ENCODE measurements at regions not wholly inside any gene's neighbourhood (a gene's known extent, or its start where the extent isn't known, plus 50 kb on each side); places are given as distances from the start of the nearest gene placed in this dataset.
"Not testable (repeated sequence)": the region's sequence is repeated elsewhere in the genome, so short reads cannot be mapped to it uniquely, and the experiment has no call there.

GRCh38 chr5:101662263-101662662, 633.8 kb downstream of the SLCO4C1 start:
- TF ChIP-seq CTCF (conservative IDR thresholded peaks at IDR 0.05; ENCODE audit: control insufficient read depth, insufficient read depth, low read depth, low read length), result no peak
- no peak overlapping the region for H3K4me3 ChIP-seq (ENCODE audit: control insufficient read depth, low read depth, low read length)
- DNase-seq (ENCODE audit: low read depth), result no peak

GRCh38 chr5:101658433-101658832, 637.7 kb downstream of the SLCO4C1 start:
- no peak for TF ChIP-seq CTCF (conservative IDR thresholded peaks at IDR 0.05; ENCODE audit: control insufficient read depth, insufficient read depth, low read depth, low read length)
- no peak for DNase-seq (ENCODE audit: low read depth)
- H3K4me3 ChIP-seq (ENCODE audit: control insufficient read depth, low read depth, low read length), result no peak overlapping the region

GRCh38 chr5:101653996-101654395, 642.1 kb downstream of the SLCO4C1 start:
- DNase-seq (ENCODE audit: low read depth), result no peak

GRCh38 chr5:101647861-101648260, 648.2 kb downstream of the SLCO4C1 start:
- no peak for TF ChIP-seq CTCF (conservative IDR thresholded peaks at IDR 0.05; ENCODE audit: control insufficient read depth, insufficient read depth, low read depth, low read length)
- H3K4me3 ChIP-seq (ENCODE audit: control insufficient read depth, low read depth, low read length), result no peak overlapping the region
- no peak for DNase-seq (ENCODE audit: low read depth)

More at GRCh38 chr5:101653996-101654395, 642.1 kb downstream of the SLCO4C1 start:
- TF ChIP-seq CTCF (conservative IDR thresholded peaks at IDR 0.05; ENCODE audit: control insufficient read depth, insufficient read depth, low read depth, low read length), result no peak
- no peak overlapping the region for H3K4me3 ChIP-seq (ENCODE audit: control insufficient read depth, low read depth, low read length)

- no peak for TF ChIP-seq CTCF (conservative IDR thresholded peaks at IDR 0.05; ENCODE audit: control insufficient read depth, insufficient read depth, low read depth, low read length)
- no peak for DNase-seq (ENCODE audit: low read depth)
- H3K4me3 ChIP-seq (ENCODE audit: control insufficient read depth, low read depth, low read length), result no peak overlapping the region
Measured at GRCh38 chr5:101643794-101644193, 652.3 kb downstream of the SLCO4C1 start.

- DNase-seq (ENCODE audit: low read depth), result no peak
- H3K4me3 ChIP-seq (ENCODE audit: control insufficient read depth, low read depth, low read length), result no peak overlapping the region
- TF ChIP-seq CTCF (conservative IDR thresholded peaks at IDR 0.05; ENCODE audit: control insufficient read depth, insufficient read depth, low read depth, low read length), result no peak
Measured at GRCh38 chr5:101637599-101637998, 658.5 kb downstream of the SLCO4C1 start.

- not testable (repeated sequence) for H3K4me3 ChIP-seq (ENCODE audit: control insufficient read depth, low read depth, low read length); DNase-seq (ENCODE audit: low read depth)
Measured at GRCh38 chr5:101627770-101628169, 668.3 kb downstream of the SLCO4C1 start.

All from fibroblast of mammary gland (primary cell).